SK-N-SH treated with all-trans-retinoic acid at 6 μM for 48 hours (cell line): ENCODE measurements at regions not wholly inside any gene's neighbourhood (a gene's known extent, or its start where the extent isn't known, plus 50 kb on each side); places are given as distances from the start of the nearest gene placed in this dataset.

Experiments used
- ATAC-seq: fragments of 200-7000 bp; cut with Tn5 transposase; 3 replicates; pipeline ENCODE4 v1.9.1; 2020; ENCODE audit warnings: mild to moderate bottlenecking, moderate library complexity
- ARNTL ChIP-seq: fragments of 450-650 bp; formaldehyde crosslinking; IDR thresholded peaks from 2 replicates; pipeline ENCODE4 v1.5.0; 2020; ENCODE audit warnings: low read depth, mild to moderate bottlenecking, moderate library complexity, borderline replicate concordance
- BACH2 ChIP-seq: fragments of 250-450 bp; sonication (Bioruptor Pico); IDR thresholded peaks from 2 replicates; pipeline ENCODE4 v1.9.0; 2021; ENCODE audit warnings: mild to moderate bottlenecking, borderline replicate concordance
- CSDC2 ChIP-seq: fragments of 250-450 bp; sonication (Bioruptor Pico); IDR thresholded peaks from 2 replicates; pipeline ENCODE4 v1.5.0; 2020; ENCODE audit warnings: mild to moderate bottlenecking, moderate library complexity
- ESRRG ChIP-seq: fragments of 250-450 bp; sonication (Bioruptor Pico); IDR thresholded peaks from 2 replicates; pipeline ENCODE4 v1.6.1; 2021; ENCODE audit warnings: mild to moderate bottlenecking
- GLIS3 ChIP-seq: fragments of 250-450 bp; sonication (Bioruptor Pico); IDR thresholded peaks from 2 replicates; pipeline ENCODE4 v1.5.0; 2020; ENCODE audit warnings: mild to moderate bottlenecking, moderate library complexity
- ISL1 ChIP-seq: fragments of 250-450 bp; sonication (Bioruptor Pico); IDR thresholded peaks from 2 replicates; pipeline ENCODE4 v2.1.2; 2022; ENCODE audit warnings: mild to moderate bottlenecking, moderate library complexity
- OSR1 ChIP-seq: fragments of 250-450 bp; sonication (Bioruptor Pico); IDR thresholded peaks from 2 replicates; pipeline ENCODE4 v1.8.0; 2022; ENCODE audit warnings: moderate library complexity, mild to moderate bottlenecking, inconsistent platforms
- PPARA ChIP-seq: fragments of 250-450 bp; sonication (Bioruptor Pico); IDR thresholded peaks from 2 replicates; pipeline ENCODE4 v1.5.0; 2020; ENCODE audit warnings: mild to moderate bottlenecking, borderline replicate concordance
- RARB ChIP-seq: fragments of 250-450 bp; sonication (Bioruptor Pico); IDR thresholded peaks from 2 replicates; pipeline ENCODE4 v1.8.0; 2021; ENCODE audit warnings: mild to moderate bottlenecking, moderate library complexity
- SNAI2 ChIP-seq: fragments of 250-450 bp; sonication (Bioruptor Pico); IDR thresholded peaks from 2 replicates; pipeline ENCODE4 v1.5.0; 2020; ENCODE audit warnings: mild to moderate bottlenecking, moderate library complexity
- TCF4 ChIP-seq: fragments of 250-450 bp; sonication (Bioruptor Pico); IDR thresholded peaks from 2 replicates; pipeline ENCODE4 v1.8.0; 2021; ENCODE audit warnings: mild to moderate bottlenecking, moderate library complexity, borderline replicate concordance
- TOX ChIP-seq: fragments of 250-450 bp; sonication (Bioruptor Pico); IDR thresholded peaks from 2 replicates; pipeline ENCODE4 v1.8.0; 2021; ENCODE audit warnings: mild to moderate bottlenecking, moderate library complexity, borderline replicate concordance
- ZC3H10 ChIP-seq: fragments of 250-450 bp; sonication (Bioruptor Pico); IDR thresholded peaks from 2 replicates; pipeline ENCODE4 v1.5.1; 2021; ENCODE audit warnings: mild to moderate bottlenecking, moderate library complexity
- ZFP3 ChIP-seq: fragments of 250-450 bp; sonication (Bioruptor Pico); IDR thresholded peaks from 2 replicates; pipeline ENCODE4 v1.5.0; 2020; ENCODE audit warnings: mild to moderate bottlenecking, moderate library complexity
- ZFP30 ChIP-seq: fragments of 450-650 bp; formaldehyde crosslinking; IDR thresholded peaks from 2 replicates; pipeline ENCODE4 v1.5.0; 2022; ENCODE audit warnings: mild to moderate bottlenecking, moderate library complexity
- ZNF565 ChIP-seq: fragments of 450-650 bp; formaldehyde crosslinking; conservative IDR thresholded peaks from 2 replicates; pipeline ENCODE4 v1.5.0; 2020; ENCODE audit warnings: low read depth, mild to moderate bottlenecking, moderate library complexity
- ZNF70 ChIP-seq: fragments of 450-650 bp; formaldehyde crosslinking; IDR thresholded peaks from 2 replicates; pipeline ENCODE4 v1.5.0; 2020; ENCODE audit warnings: mild to moderate bottlenecking, moderate library complexity
- ZNF8 ChIP-seq: fragments of 450-650 bp; formaldehyde crosslinking; IDR thresholded peaks from 2 replicates; pipeline ENCODE4 v1.5.0; 2020; ENCODE audit warnings: mild to moderate bottlenecking, moderate library complexity
- TF ChIP-seq, protein P1 (sequence below): fragments of 250-450 bp; sonication (Bioruptor Pico); IDR thresholded peaks from 2 replicates; pipeline ENCODE4 v1.5.1; 2021; ENCODE audit warnings: mild to moderate bottlenecking, moderate library complexity
- TF ChIP-seq, protein P2 (sequence below): fragments of 250-450 bp; sonication (Bioruptor Pico); IDR thresholded peaks from 2 replicates; pipeline ENCODE4 v1.8.0; 2020; ENCODE audit warnings: mild to moderate bottlenecking, moderate library complexity, borderline replicate concordance
- TF ChIP-seq, protein P3 (sequence below): fragments of 250-450 bp; sonication (Bioruptor Pico); IDR thresholded peaks from 2 replicates; pipeline ENCODE4 v1.5.0; 2020; ENCODE audit warnings: mild to moderate bottlenecking, moderate library complexity
- TF ChIP-seq, protein P4 (sequence below): fragments of 250-450 bp; sonication (Bioruptor Pico); IDR thresholded peaks from 2 replicates; pipeline ENCODE4 v1.8.0; 2021; ENCODE audit warnings: low read depth, mild to moderate bottlenecking, moderate library complexity, borderline replicate concordance
- TF ChIP-seq, protein P5 (sequence below): fragments of 250-450 bp; sonication (Bioruptor Pico); IDR thresholded peaks from 2 replicates; pipeline ENCODE4 v1.5.1; 2020; ENCODE audit warnings: low read depth, mild to moderate bottlenecking, moderate library complexity

DNA sequence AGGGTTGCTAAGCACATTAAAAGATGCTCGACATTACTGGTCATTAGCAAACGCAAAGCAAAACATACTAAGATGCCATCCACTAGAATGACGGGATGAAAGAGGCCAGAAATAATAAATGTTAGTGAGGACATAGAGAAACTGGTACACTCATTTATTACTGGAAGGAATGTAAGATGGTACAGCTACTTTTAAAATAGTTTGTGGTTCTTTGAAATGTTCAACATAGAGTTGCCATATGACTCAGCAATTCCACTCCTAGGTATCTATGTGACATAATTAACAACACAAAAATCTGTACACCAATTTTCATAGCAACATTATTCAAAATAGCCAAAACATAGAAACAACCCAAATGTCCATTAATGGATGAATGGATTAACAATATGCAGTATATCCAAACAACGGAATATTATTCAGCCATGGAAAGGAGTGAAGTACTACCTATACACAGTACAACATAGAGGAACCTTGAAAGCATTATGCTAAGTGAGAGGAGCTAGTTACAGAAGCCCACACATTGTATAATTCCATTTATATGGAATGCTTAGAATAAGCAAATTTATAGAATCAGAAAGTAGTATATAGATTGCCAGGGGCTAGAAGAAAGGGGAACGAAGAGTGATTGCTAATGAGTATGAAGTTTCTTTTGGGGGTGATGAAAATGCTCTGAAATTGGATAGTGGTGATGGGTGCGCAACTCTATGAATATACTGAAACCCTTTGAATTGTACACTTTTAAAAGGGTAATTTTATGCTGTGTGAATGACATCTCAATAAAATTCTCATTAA, 61.9 kb upstream of the IL1R1 start (continued):
- TF ChIP-seq TOX (CRISPR knock-in tag) (no peak), ZNF565 (CRISPR knock-in tag) (no peak), ZFP3 (CRISPR knock-in tag) (no peak), CSDC2 (CRISPR knock-in tag) (no peak)
- TF ChIP-seq, all 23 proteins: peak for 0

DNA sequence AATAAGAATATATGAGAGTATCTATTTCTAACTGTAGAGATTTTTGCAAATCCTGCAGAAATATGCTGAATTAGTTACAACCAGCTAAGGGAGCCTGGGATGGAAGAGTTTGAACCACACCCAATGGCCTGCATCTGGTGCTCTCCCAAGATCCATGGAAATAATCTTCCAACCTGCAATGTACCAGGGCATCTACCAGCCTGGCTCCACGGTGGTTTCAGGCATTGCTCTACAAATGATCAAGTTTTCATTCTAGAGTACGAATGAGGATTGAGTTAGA, 61.4 kb upstream of the IL1R1 start:
- TF ChIP-seq RARB = no peak
- TF ChIP-seq ARNTL = no peak
- TF ChIP-seq ZFP30 (CRISPR knock-in tag) = no peak
- TF ChIP-seq CSDC2 (CRISPR knock-in tag) = no peak
- TF ChIP-seq, protein P1, sequence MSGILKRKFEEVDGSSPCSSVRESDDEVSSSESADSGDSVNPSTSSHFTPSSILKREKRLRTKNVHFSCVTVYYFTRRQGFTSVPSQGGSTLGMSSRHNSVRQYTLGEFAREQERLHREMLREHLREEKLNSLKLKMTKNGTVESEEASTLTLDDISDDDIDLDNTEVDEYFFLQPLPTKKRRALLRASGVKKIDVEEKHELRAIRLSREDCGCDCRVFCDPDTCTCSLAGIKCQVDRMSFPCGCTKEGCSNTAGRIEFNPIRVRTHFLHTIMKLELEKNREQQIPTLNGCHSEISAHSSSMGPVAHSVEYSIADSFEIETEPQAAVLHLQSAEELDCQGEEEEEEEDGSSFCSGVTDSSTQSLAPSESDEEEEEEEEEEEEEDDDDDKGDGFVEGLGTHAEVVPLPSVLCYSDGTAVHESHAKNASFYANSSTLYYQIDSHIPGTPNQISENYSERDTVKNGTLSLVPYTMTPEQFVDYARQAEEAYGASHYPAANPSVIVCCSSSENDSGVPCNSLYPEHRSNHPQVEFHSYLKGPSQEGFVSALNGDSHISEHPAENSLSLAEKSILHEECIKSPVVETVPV = no peak
- no peak for TF ChIP-seq BACH2 (CRISPR knock-in tag)
- TF ChIP-seq TCF4 = no peak
- no peak for TF ChIP-seq OSR1
- TF ChIP-seq, protein P2, sequence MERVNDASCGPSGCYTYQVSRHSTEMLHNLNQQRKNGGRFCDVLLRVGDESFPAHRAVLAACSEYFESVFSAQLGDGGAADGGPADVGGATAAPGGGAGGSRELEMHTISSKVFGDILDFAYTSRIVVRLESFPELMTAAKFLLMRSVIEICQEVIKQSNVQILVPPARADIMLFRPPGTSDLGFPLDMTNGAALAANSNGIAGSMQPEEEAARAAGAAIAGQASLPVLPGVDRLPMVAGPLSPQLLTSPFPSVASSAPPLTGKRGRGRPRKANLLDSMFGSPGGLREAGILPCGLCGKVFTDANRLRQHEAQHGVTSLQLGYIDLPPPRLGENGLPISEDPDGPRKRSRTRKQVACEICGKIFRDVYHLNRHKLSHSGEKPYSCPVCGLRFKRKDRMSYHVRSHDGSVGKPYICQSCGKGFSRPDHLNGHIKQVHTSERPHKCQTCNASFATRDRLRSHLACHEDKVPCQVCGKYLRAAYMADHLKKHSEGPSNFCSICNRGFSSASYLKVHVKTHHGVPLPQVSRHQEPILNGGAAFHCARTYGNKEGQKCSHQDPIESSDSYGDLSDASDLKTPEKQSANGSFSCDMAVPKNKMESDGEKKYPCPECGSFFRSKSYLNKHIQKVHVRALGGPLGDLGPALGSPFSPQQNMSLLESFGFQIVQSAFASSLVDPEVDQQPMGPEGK (CRISPR knock-in tag) = no peak
- TF ChIP-seq ZNF70 (CRISPR knock-in tag) = no peak
- no peak for TF ChIP-seq PPARA (CRISPR knock-in tag)
- no peak for TF ChIP-seq ESRRG (CRISPR knock-in tag)
- TF ChIP-seq ZC3H10 = no peak
- no peak for TF ChIP-seq GLIS3 (CRISPR knock-in tag)
- no peak for TF ChIP-seq ZNF8
- TF ChIP-seq TOX (CRISPR knock-in tag) = no peak
- TF ChIP-seq, protein P3, sequence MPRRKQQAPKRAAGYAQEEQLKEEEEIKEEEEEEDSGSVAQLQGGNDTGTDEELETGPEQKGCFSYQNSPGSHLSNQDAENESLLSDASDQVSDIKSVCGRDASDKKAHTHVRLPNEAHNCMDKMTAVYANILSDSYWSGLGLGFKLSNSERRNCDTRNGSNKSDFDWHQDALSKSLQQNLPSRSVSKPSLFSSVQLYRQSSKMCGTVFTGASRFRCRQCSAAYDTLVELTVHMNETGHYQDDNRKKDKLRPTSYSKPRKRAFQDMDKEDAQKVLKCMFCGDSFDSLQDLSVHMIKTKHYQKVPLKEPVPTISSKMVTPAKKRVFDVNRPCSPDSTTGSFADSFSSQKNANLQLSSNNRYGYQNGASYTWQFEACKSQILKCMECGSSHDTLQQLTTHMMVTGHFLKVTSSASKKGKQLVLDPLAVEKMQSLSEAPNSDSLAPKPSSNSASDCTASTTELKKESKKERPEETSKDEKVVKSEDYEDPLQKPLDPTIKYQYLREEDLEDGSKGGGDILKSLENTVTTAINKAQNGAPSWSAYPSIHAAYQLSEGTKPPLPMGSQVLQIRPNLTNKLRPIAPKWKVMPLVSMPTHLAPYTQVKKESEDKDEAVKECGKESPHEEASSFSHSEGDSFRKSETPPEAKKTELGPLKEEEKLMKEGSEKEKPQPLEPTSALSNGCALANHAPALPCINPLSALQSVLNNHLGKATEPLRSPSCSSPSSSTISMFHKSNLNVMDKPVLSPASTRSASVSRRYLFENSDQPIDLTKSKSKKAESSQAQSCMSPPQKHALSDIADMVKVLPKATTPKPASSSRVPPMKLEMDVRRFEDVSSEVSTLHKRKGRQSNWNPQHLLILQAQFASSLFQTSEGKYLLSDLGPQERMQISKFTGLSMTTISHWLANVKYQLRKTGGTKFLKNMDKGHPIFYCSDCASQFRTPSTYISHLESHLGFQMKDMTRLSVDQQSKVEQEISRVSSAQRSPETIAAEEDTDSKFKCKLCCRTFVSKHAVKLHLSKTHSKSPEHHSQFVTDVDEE (CRISPR knock-in tag) = no peak
- TF ChIP-seq, protein P4, sequence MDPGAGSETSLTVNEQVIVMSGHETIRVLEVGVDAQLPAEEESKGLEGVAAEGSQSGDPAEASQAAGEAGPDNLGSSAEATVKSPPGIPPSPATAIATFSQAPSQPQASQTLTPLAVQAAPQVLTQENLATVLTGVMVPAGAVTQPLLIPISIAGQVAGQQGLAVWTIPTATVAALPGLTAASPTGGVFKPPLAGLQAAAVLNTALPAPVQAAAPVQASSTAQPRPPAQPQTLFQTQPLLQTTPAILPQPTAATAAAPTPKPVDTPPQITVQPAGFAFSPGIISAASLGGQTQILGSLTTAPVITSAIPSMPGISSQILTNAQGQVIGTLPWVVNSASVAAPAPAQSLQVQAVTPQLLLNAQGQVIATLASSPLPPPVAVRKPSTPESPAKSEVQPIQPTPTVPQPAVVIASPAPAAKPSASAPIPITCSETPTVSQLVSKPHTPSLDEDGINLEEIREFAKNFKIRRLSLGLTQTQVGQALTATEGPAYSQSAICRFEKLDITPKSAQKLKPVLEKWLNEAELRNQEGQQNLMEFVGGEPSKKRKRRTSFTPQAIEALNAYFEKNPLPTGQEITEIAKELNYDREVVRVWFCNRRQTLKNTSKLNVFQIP = no peak
- TF ChIP-seq, all 23 proteins: peak for 0
- no peak for ATAC-seq

DNA sequence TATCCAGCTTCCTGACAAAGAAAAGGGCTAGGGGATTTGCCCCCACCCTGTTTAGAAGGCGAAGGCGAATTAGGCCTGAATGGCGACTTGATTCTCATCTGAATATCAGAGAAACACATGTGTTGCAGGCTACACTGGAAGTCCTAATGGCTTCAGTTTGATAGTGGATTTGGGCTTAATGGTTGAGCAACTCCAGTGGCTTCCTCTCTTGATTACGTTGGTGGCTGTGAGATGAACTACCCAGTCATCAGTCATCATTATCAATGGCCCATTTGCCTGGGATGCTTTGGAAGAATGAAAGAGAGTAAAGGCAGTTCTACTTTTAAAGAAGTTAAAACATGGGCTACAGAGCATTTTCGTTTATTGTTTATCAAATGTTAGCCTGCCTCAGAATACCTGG, 60.9 kb upstream of the IL1R1 start:
- no peak for ATAC-seq
- no peak for TF ChIP-seq SNAI2 (CRISPR knock-in tag)

DNA sequence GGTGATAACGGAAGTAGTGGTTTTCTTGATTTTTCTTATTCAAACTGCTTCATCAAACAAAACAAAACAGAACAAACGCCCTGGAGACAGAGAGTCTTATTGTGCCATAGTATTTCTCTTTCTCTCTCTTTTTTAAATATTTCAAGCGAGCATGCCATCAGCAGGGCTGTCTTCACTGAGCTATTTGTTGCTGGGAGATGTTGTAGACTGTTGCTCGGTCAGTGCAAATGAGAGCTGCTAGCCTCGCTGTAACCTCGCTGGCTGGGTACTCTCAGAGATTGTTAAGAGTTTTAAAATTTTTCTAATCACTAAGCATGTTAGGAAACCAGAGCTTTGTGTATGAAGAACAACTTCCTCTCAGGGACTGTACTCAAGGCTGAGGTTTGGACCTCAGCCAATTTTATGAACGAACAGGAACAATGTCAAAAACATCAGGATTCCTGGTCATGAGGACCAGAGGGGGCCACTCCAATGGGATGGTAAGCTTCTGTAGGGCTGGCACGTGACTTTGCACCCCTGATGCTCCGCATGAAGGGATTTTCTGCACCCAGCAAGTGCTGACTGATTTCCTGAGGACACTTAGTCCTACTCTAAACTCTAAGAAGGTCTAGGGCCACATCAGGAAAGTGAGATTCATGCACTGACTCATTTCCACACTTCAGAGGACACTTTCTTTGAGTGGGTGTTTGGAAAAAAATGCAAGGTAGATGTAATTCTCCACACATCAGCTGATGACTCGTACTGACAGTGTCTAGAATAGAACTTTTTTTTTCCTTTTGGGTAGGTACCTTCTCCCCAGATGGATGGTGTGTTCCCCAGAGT, 59.8 kb upstream of the IL1R1 start:
- peak; percentile 88 for ATAC-seq
- TF ChIP-seq, protein P5, sequence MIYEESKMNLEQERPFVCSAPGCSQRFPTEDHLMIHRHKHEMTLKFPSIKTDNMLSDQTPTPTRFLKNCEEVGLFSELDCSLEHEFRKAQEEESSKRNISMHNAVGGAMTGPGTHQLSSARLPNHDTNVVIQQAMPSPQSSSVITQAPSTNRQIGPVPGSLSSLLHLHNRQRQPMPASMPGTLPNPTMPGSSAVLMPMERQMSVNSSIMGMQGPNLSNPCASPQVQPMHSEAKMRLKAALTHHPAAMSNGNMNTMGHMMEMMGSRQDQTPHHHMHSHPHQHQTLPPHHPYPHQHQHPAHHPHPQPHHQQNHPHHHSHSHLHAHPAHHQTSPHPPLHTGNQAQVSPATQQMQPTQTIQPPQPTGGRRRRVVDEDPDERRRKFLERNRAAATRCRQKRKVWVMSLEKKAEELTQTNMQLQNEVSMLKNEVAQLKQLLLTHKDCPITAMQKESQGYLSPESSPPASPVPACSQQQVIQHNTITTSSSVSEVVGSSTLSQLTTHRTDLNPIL (CRISPR knock-in tag) = no peak
- TF ChIP-seq OSR1 (no peak), ISL1 (CRISPR knock-in tag) (no peak), RARB (no peak), ZNF70 (CRISPR knock-in tag) (no peak), PPARA (CRISPR knock-in tag) (no peak), CSDC2 (CRISPR knock-in tag) (no peak), ZFP3 (CRISPR knock-in tag) (no peak)
- TF ChIP-seq, protein P1 = no peak
- TF ChIP-seq, protein P4 = no peak
